ENCODE measurements at regions not wholly inside any gene's neighbourhood (a gene's known extent, or its start where the extent isn't known, plus 50 kb on each side); places are given as distances from the start of the nearest gene placed in this dataset.

DNA sequence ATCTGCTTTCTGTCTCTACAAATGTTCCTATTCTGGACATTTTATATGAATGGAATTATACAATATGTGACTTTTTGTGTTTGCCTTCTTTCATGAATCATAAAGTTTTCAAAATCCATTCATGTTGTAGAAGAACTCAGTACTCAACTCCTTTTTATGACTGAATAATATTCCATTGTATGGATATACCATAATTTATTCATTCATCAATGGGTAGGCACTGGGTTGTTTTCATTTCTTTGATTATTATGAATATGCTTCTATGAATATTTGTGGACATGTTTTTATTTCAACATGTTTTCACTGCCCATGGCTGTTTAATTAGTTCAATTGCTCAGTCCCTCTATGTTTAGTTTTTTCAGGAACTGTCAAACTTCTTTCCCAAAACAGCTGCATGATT lies 76.5 kb upstream of the GTSF1L start:
- peaks cover 6% of the 10 kb centered on the region for H3K27me3 Mint-ChIP-seq (ENCODE audit: low read depth)
- H3K9me3 Mint-ChIP-seq: peaks cover 29 to 37% of the 10 kb centered on the region in 2 experiments
- TF ChIP-seq, protein P1, sequence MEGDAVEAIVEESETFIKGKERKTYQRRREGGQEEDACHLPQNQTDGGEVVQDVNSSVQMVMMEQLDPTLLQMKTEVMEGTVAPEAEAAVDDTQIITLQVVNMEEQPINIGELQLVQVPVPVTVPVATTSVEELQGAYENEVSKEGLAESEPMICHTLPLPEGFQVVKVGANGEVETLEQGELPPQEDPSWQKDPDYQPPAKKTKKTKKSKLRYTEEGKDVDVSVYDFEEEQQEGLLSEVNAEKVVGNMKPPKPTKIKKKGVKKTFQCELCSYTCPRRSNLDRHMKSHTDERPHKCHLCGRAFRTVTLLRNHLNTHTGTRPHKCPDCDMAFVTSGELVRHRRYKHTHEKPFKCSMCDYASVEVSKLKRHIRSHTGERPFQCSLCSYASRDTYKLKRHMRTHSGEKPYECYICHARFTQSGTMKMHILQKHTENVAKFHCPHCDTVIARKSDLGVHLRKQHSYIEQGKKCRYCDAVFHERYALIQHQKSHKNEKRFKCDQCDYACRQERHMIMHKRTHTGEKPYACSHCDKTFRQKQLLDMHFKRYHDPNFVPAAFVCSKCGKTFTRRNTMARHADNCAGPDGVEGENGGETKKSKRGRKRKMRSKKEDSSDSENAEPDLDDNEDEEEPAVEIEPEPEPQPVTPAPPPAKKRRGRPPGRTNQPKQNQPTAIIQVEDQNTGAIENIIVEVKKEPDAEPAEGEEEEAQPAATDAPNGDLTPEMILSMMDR (conservative IDR thresholded peaks at IDR 0.05): no peak

More for the DNA sequence above, 76.5 kb upstream of the GTSF1L start:
- Histone ChIP-seq H3K14ac (ENCODE audit: insufficient read depth, low read length) (no peak overlapping the region), H3K23me2 (ENCODE audit: insufficient read length, low read depth, low read length, poor library complexity, severe bottlenecking) (no peaks in the 10 kb centered on the region), H3K9ac (ENCODE audit: extremely low read depth, insufficient read length, low read length) (no peak overlapping the region), H3K56ac (ENCODE audit: insufficient read length, low read depth, low read length) (no peak overlapping the region), H3K18ac (ENCODE audit: insufficient read length, low read depth, low read length) (no peak overlapping the region), H3K79me1 (ENCODE audit: insufficient read depth, low read depth, low read length, poor library complexity, severe bottlenecking) (no peaks in the 10 kb centered on the region), H2BK15ac (ENCODE audit: low read depth, low read length) (no peak overlapping the region), H4K5ac (ENCODE audit: insufficient read length, low read depth, low read length) (no peak overlapping the region), H3K27me3 (ENCODE audit: insufficient read depth, low read length) (no peaks in the 10 kb centered on the region), H3K27ac (ENCODE audit: insufficient read length, low read depth, low read length) (no peak overlapping the region), H3K4me2 (ENCODE audit: insufficient read depth, insufficient read length, low read length) (no peak overlapping the region), H4K91ac (ENCODE audit: insufficient read length, low read depth, low read length) (no peak overlapping the region), H2BK5ac (ENCODE audit: insufficient read length, low read length) (no peak overlapping the region), H3K79me2 (ENCODE audit: insufficient read depth, low read length) (no peaks in the 10 kb centered on the region), H3K9me3 (ENCODE audit: control insufficient read depth, low read depth, low read length) (no peaks in the 10 kb centered on the region), H4K20me1 (ENCODE audit: control insufficient read depth, insufficient read depth, insufficient read length) (no peaks in the 10 kb centered on the region), H2AK5ac (ENCODE audit: insufficient read length, low read length) (no peak overlapping the region), H2BK20ac (ENCODE audit: low read depth, low read length, poor library complexity, severe bottlenecking) (no peak overlapping the region), H2BK12ac (ENCODE audit: insufficient read length, low read depth, low read length) (no peak overlapping the region), H2BK120ac (ENCODE audit: low read depth, low read length, poor library complexity, severe bottlenecking) (no peak overlapping the region), H4K8ac (replicated peaks; ENCODE audit: insufficient read length, low read depth, low read length) (no peak overlapping the region), H3T11ph (ENCODE audit: low read length) (no peak overlapping the region), H3K4ac (ENCODE audit: low read depth, low read length) (no peak overlapping the region), H3K23ac (ENCODE audit: insufficient read length, low read depth, low read length) (no peak overlapping the region), H2AFZ (ENCODE audit: low read length) (no peak overlapping the region), H3K4me1 (ENCODE audit: insufficient read depth, low read length) (no peaks in the 10 kb centered on the region)
- Mint-ChIP-seq H3K36me3 (ENCODE audit: insufficient read depth in 1 of 3, low read depth in 3 of 3) (peaks cover 0 to 1% (median 0%) of the 10 kb centered on the region in 3 experiments; a peak in 2 of 7 replicates), H3K4me1 (no peaks in the 10 kb centered on the region), H3K27ac (no peak overlapping the region), H3K4me3 (no peak overlapping the region)
- no peak for DNase-seq
